ENCODE measurements at regions not wholly inside any gene's neighbourhood (a gene's known extent, or its start where the extent isn't known, plus 50 kb on each side); places are given as distances from the start of the nearest gene placed in this dataset.

- no peak for TF ChIP-seq CTCF (IDR thresholded peaks at IDR 0.05; ENCODE audit: low read depth, low read length, poor library complexity, severe bottlenecking)
- no peak for TF ChIP-seq EZH2phosphoT487 (IDR thresholded peaks at IDR 0.05; ENCODE audit: borderline replicate concordance, low read length)
Measured at GRCh38 chr1:103327054-103327719, 198.3 kb upstream of the RNPC3 start.
